Trophoblast cell (in vitro differentiated cells and primary cell): ENCODE measurements at regions not wholly inside any gene's neighbourhood (a gene's known extent, or its start where the extent isn't known, plus 50 kb on each side); places are given as distances from the start of the nearest gene placed in this dataset.
"Not testable (repeated sequence)": the region's sequence is repeated elsewhere in the genome, so short reads cannot be mapped to it uniquely, and the experiment has no call there.

Experiments used
- DNase-seq, 2 donors: peaks; one replicate each; pipeline ENCODE4 v3.0.0-alpha.2; 2016
- H2AFZ ChIP-seq: 2 replicates; pipeline ENCODE4 v1.6.1; 2013; ENCODE audit warnings: low read length, moderate library complexity, mild to moderate bottlenecking; ENCODE audit not compliant: insufficient read depth, poor library complexity
- H2AK5ac ChIP-seq: 2 replicates; pipeline ENCODE4 v1.6.1; 2013; ENCODE audit warnings: mild to moderate bottlenecking, low read length
- H2BK120ac ChIP-seq: 2 replicates; pipeline ENCODE4 v1.6.1; 2013; ENCODE audit warnings: low read length, mild to moderate bottlenecking, moderate library complexity; ENCODE audit not compliant: insufficient read depth, poor library complexity
- H2BK12ac ChIP-seq: 2 replicates; pipeline ENCODE4 v1.6.1; 2013; ENCODE audit warnings: mild to moderate bottlenecking, low read length, moderate library complexity
- H2BK5ac ChIP-seq: 2 replicates; pipeline ENCODE4 v1.6.1; 2013; ENCODE audit warnings: low read length, low read depth, moderate library complexity, mild to moderate bottlenecking; ENCODE audit not compliant: poor library complexity
- H3K14ac ChIP-seq: 2 replicates; pipeline ENCODE4 v1.6.1; 2013; ENCODE audit warnings: mild to moderate bottlenecking, low read length
- H3K18ac ChIP-seq: 2 replicates; pipeline ENCODE4 v1.6.1; 2013; ENCODE audit warnings: mild to moderate bottlenecking, low read length
- H3K23ac ChIP-seq: 2 replicates; pipeline ENCODE4 v1.6.1; 2013; ENCODE audit warnings: low read length
- H3K27ac ChIP-seq: 2 replicates; pipeline ENCODE4 v1.5.1; 2013; ENCODE audit warnings: low read depth, mild to moderate bottlenecking, inconsistent platforms, low read length, moderate library complexity
- H3K27me3 ChIP-seq: 2 replicates; pipeline ENCODE4 v1.6.1; 2013; ENCODE audit warnings: inconsistent platforms, mild to moderate bottlenecking, low read length, moderate library complexity; ENCODE audit not compliant: insufficient read depth
- H3K36me3 ChIP-seq, 2 experiments: 1 replicate in 1 of 2; 2 replicates in 1 of 2; pipeline ENCODE4 v1.6.1; 2013; ENCODE audit warnings: low read length in 2 of 2, mild to moderate bottlenecking in 2 of 2, moderate library complexity in 1 of 2; ENCODE audit not compliant: insufficient read depth in 2 of 2, control insufficient read depth in 1 of 2
- H3K4ac ChIP-seq: 2 replicates; pipeline ENCODE4 v1.6.1; 2013; ENCODE audit warnings: low read depth, mild to moderate bottlenecking, low read length, moderate library complexity
- H3K4me1 ChIP-seq, 2 experiments: 1 replicate in 1 of 2; 2 replicates in 1 of 2; pipeline ENCODE4 v1.6.1; 2013; ENCODE audit warnings: low read length in 2 of 2, mild to moderate bottlenecking in 2 of 2, moderate library complexity in 1 of 2; ENCODE audit not compliant: insufficient read depth in 2 of 2, control insufficient read depth in 1 of 2
- H3K4me2 ChIP-seq: 2 replicates; pipeline ENCODE4 v1.6.1; 2013; ENCODE audit warnings: inconsistent platforms, mild to moderate bottlenecking, low read length, moderate library complexity
- H3K4me3 ChIP-seq: 2 replicates; pipeline ENCODE4 v1.5.1; 2013; ENCODE audit warnings: mild to moderate bottlenecking, low read depth, low read length, inconsistent platforms
- H3K79me1 ChIP-seq: one replicate; pipeline ENCODE4 v1.6.1; 2013; ENCODE audit warnings: low read length
- H3K79me2 ChIP-seq: 2 replicates; pipeline ENCODE4 v1.6.1; 2013; ENCODE audit warnings: low read length, mild to moderate bottlenecking; ENCODE audit not compliant: control insufficient read depth, insufficient read depth, poor library complexity
- H3K9ac ChIP-seq: 2 replicates; pipeline ENCODE4 v1.6.1; 2013; ENCODE audit warnings: mild to moderate bottlenecking, low read length
- H3K9me3 ChIP-seq: 2 replicates; pipeline ENCODE4 v1.6.1; 2013; ENCODE audit warnings: low read depth, mild to moderate bottlenecking, control low read depth, inconsistent platforms, low read length; ENCODE audit not compliant: insufficient read depth
- H4K12ac ChIP-seq: 2 replicates; pipeline ENCODE4 v1.6.1; 2013; ENCODE audit warnings: low read depth, mild to moderate bottlenecking, low read length, moderate library complexity
- H4K8ac ChIP-seq: 2 replicates; pipeline ENCODE4 v1.6.1; 2013; ENCODE audit warnings: low read depth, mild to moderate bottlenecking, low read length, moderate library complexity
- H4K91ac ChIP-seq: one replicate; pipeline ENCODE4 v1.6.1; 2013; ENCODE audit warnings: low read depth, mild to moderate bottlenecking, low read length, moderate library complexity
- WGBS: extraction: QIAGEN DNeasy Blood & Tissue Kit; methylation state at CpG from one replicate; pipeline ENCODE4 v1.1.7; 2013; ENCODE audit warnings: missing lambda C conversion rate; ENCODE audit not compliant: insufficient read length, insufficient coverage; ENCODE audit errors: extremely low coverage; 5-methylcytosine and 5-hydroxymethylcytosine counted together

- H3K79me1 ChIP-seq = no peaks in the 10 kb centered on the region
- no peak overlapping the region for H4K8ac ChIP-seq
- H3K27ac ChIP-seq = no peak overlapping the region
- H2BK120ac ChIP-seq = no peak overlapping the region
- no peak overlapping the region for H4K91ac ChIP-seq
- H3K4me3 ChIP-seq = no peak overlapping the region
- H4K12ac ChIP-seq = no peak overlapping the region
- H3K79me2 ChIP-seq = no peaks in the 10 kb centered on the region
- no peaks in the 10 kb centered on the region for H3K4me1 ChIP-seq
- H3K18ac ChIP-seq = no peak overlapping the region
- no peak for DNase-seq
- no peak overlapping the region for H2BK5ac ChIP-seq
- no peak overlapping the region for H2AFZ ChIP-seq
- no peaks in the 10 kb centered on the region for H3K36me3 ChIP-seq
- H2AK5ac ChIP-seq = no peak overlapping the region
- H3K9ac ChIP-seq = no peak overlapping the region
- H3K27me3 ChIP-seq = no peaks in the 10 kb centered on the region
- no peak overlapping the region for H3K4ac ChIP-seq
- WGBS = no CpG with 5 or more reads among the region's 3 CpGs
- H3K23ac ChIP-seq = no peak overlapping the region
- H3K14ac ChIP-seq = no peak overlapping the region
- no peak overlapping the region for H3K4me2 ChIP-seq
- no peak overlapping the region for H2BK12ac ChIP-seq
- H3K9me3 ChIP-seq = no peaks in the 10 kb centered on the region
Measured at GRCh38 chrX:5674036-5674435, 554.6 kb downstream of the NLGN4X start.

- no peak overlapping the region for H3K4me3 ChIP-seq
- H3K23ac ChIP-seq = no peak overlapping the region
- H3K14ac ChIP-seq = no peak overlapping the region
- H3K27ac ChIP-seq = no peak overlapping the region
- no peak overlapping the region for H2BK5ac ChIP-seq
- H2AK5ac ChIP-seq = no peak overlapping the region
- H2BK12ac ChIP-seq = no peak overlapping the region
- H4K8ac ChIP-seq = no peak overlapping the region
- H3K79me2 ChIP-seq = no peaks in the 10 kb centered on the region
- no peak overlapping the region for H4K12ac ChIP-seq
- no peaks in the 10 kb centered on the region for H3K9me3 ChIP-seq
- no peaks in the 10 kb centered on the region for H3K79me1 ChIP-seq
- H2BK120ac ChIP-seq = no peak overlapping the region
- no peak overlapping the region for H3K9ac ChIP-seq
- DNase-seq = no peak
- H3K27me3 ChIP-seq = no peaks in the 10 kb centered on the region
- no peaks in the 10 kb centered on the region for H3K36me3 ChIP-seq
- no CpG with 5 or more reads among the region's 2 CpGs for WGBS
- no peak overlapping the region for H3K4ac ChIP-seq
- H2AFZ ChIP-seq = no peak overlapping the region
- H3K18ac ChIP-seq = no peak overlapping the region
- H3K4me1 ChIP-seq = no peaks in the 10 kb centered on the region
- H4K91ac ChIP-seq = no peak overlapping the region
- H3K4me2 ChIP-seq = no peak overlapping the region
Measured at GRCh38 chrX:5672099-5672498, 556.6 kb downstream of the NLGN4X start.

- no CpG with 5 or more reads among the region's 4 CpGs for WGBS
- H4K8ac ChIP-seq, H2AFZ ChIP-seq, H3K36me3 ChIP-seq, H3K27ac ChIP-seq, H3K4ac ChIP-seq, H3K4me3 ChIP-seq, H2BK12ac ChIP-seq, H3K9me3 ChIP-seq, H3K4me1 ChIP-seq, H3K14ac ChIP-seq, H4K91ac ChIP-seq, H3K9ac ChIP-seq, DNase-seq, H3K18ac ChIP-seq, H2BK120ac ChIP-seq, H3K27me3 ChIP-seq, H4K12ac ChIP-seq, H3K79me1 ChIP-seq, H3K23ac ChIP-seq, H2BK5ac ChIP-seq, H2AK5ac ChIP-seq, H3K4me2 ChIP-seq, H3K79me2 ChIP-seq: not testable (repeated sequence)
Measured at GRCh38 chrX:5666689-5667088, 562.0 kb downstream of the NLGN4X start.

- no peak overlapping the region for H2BK120ac ChIP-seq
- H2AK5ac ChIP-seq = no peak overlapping the region
- no peaks in the 10 kb centered on the region for H3K79me2 ChIP-seq
- H3K27me3 ChIP-seq = no peaks in the 10 kb centered on the region
- H3K4me1 ChIP-seq = no peaks in the 10 kb centered on the region
- H2BK12ac ChIP-seq = no peak overlapping the region
- no peaks in the 10 kb centered on the region for H3K79me1 ChIP-seq
- H3K36me3 ChIP-seq = no peaks in the 10 kb centered on the region
- no peak overlapping the region for H4K8ac ChIP-seq
- H2BK5ac ChIP-seq = no peak overlapping the region
- no peaks in the 10 kb centered on the region for H3K9me3 ChIP-seq
- H3K23ac ChIP-seq = no peak overlapping the region
- H3K9ac ChIP-seq = no peak overlapping the region
- no peak overlapping the region for H4K91ac ChIP-seq
- no peak overlapping the region for H3K4ac ChIP-seq
- H3K4me3 ChIP-seq = no peak overlapping the region
- no peak overlapping the region for H3K18ac ChIP-seq
- no peak for DNase-seq
- H3K14ac ChIP-seq = no peak overlapping the region
- H3K27ac ChIP-seq = no peak overlapping the region
- no peak overlapping the region for H3K4me2 ChIP-seq
- no peak overlapping the region for H2AFZ ChIP-seq
- no peak overlapping the region for H4K12ac ChIP-seq
Measured at GRCh38 chrX:5656544-5656943, 572.1 kb downstream of the NLGN4X start.

- no peak overlapping the region for H3K18ac ChIP-seq
- no peak overlapping the region for H3K4ac ChIP-seq
- H3K79me1 ChIP-seq = no peaks in the 10 kb centered on the region
- no peak overlapping the region for H2AK5ac ChIP-seq
- H4K8ac ChIP-seq = no peak overlapping the region
- H3K14ac ChIP-seq = no peak overlapping the region
- H2BK12ac ChIP-seq = no peak overlapping the region
- WGBS = no CpG with 5 or more reads among the region's 3 CpGs
- no peak overlapping the region for H4K12ac ChIP-seq
- no peak overlapping the region for H3K4me3 ChIP-seq
- H3K9me3 ChIP-seq = no peaks in the 10 kb centered on the region
- H3K27me3 ChIP-seq = no peaks in the 10 kb centered on the region
- H4K91ac ChIP-seq = no peak overlapping the region
- no peak overlapping the region for H2AFZ ChIP-seq
- DNase-seq = no peak
- H3K27ac ChIP-seq = no peak overlapping the region
- H3K79me2 ChIP-seq = no peaks in the 10 kb centered on the region
- no peak overlapping the region for H2BK5ac ChIP-seq
- no peak overlapping the region for H2BK120ac ChIP-seq
- H3K9ac ChIP-seq = no peak overlapping the region
- no peaks in the 10 kb centered on the region for H3K4me1 ChIP-seq
- H3K4me2 ChIP-seq = no peak overlapping the region
- no peaks in the 10 kb centered on the region for H3K36me3 ChIP-seq
- no peak overlapping the region for H3K23ac ChIP-seq
Measured at GRCh38 chrX:5650904-5651303, 577.8 kb downstream of the NLGN4X start.
